ENCODE measurements at regions not wholly inside any gene's neighbourhood (a gene's known extent, or its start where the extent isn't known, plus 50 kb on each side); places are given as distances from the start of the nearest gene placed in this dataset.

- no peaks in the 10 kb centered on the region for H3K27me3 ChIP-seq (ENCODE audit: insufficient read depth, low read length, poor library complexity, severe bottlenecking)
- TF ChIP-seq CTCF (conservative IDR thresholded peaks at IDR 0.05; ENCODE audit: low read length) = no peak
- TF ChIP-seq EZH2phosphoT487 (IDR thresholded peaks at IDR 0.05; ENCODE audit: borderline replicate concordance) = no peak
- no peaks in the 10 kb centered on the region for H3K4me1 ChIP-seq (ENCODE audit: insufficient read depth, low read length, poor library complexity, severe bottlenecking)
Measured at GRCh38 chr4:152211936-152212653, 323.8 kb downstream of the FBXW7 start.

DNA sequence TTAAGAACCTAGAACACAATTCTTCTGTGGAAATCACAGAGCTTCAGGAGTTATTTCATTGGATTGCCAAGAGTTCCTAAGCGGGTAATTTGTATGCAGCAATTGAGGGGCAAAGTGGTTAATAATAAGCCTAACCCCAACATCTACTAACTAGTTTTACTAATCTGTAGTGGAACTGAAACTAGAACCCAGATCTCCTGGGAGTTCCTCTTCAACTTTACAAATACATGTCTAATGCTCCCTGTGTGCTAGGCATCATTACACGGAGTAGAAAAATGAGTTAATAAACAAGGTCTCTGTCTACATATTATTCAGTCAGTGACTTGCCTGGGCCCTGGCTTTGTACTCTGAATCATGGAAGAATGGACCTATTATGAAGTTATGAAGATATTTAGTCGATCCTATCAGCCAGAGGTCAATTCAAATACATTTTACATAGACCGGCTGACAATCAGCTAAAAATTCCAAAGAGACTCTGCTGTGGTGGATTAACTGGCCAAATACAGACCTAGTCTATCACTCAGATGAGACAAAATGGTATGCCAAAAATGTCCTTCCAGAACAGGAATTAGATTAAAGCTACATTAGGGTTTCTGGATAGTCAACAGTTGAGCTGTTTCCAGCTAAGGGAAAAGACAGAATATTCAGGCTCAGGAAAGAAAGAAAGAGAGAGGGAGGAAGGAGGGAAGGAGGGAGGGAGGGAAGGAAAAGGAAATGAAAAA, 326.0 kb downstream of the FBXW7 start:
- Histone ChIP-seq H2AFZ (ENCODE audit: low read length) (no peak overlapping the region), H3K4me2 (ENCODE audit: low read depth, low read length, poor library complexity, severe bottlenecking) (no peak overlapping the region), H3K36me3 (ENCODE audit: insufficient read depth, low read length) (no peaks in the 10 kb centered on the region), H3K27me3 (ENCODE audit: insufficient read depth, low read length, poor library complexity, severe bottlenecking) (no peaks in the 10 kb centered on the region), H3K9ac (ENCODE audit: low read depth, low read length, poor library complexity, severe bottlenecking) (no peak overlapping the region), H3K9me2 (replicated peaks; ENCODE audit: low read depth, low read length) (no peaks in the 10 kb centered on the region), H3K4me1 (ENCODE audit: insufficient read depth, low read length, poor library complexity, severe bottlenecking) (no peaks in the 10 kb centered on the region), H3K9me3 (ENCODE audit: insufficient read depth, low read depth, low read length) (no peaks in the 10 kb centered on the region), H3K79me2 (ENCODE audit: insufficient read depth, low read length) (no peaks in the 10 kb centered on the region), H4K20me1 (ENCODE audit: insufficient read depth, low read length, poor library complexity, severe bottlenecking) (no peaks in the 10 kb centered on the region), H3K4me3 (ENCODE audit: low read length, poor library complexity, severe bottlenecking) (no peak overlapping the region), H3F3A (ENCODE audit: low read depth) (no peaks in the 10 kb centered on the region)
- TF ChIP-seq EZH2phosphoT487 (IDR thresholded peaks at IDR 0.05; ENCODE audit: borderline replicate concordance) = no peak

More at GRCh38 chr4:152211936-152212653, 323.8 kb downstream of the FBXW7 start:
- Histone ChIP-seq H3K79me2 (ENCODE audit: insufficient read depth, low read length) (no peaks in the 10 kb centered on the region), H3K9ac (ENCODE audit: low read depth, low read length, poor library complexity, severe bottlenecking) (no peak overlapping the region), H2AFZ (ENCODE audit: low read length) (no peak overlapping the region), H3K9me3 (ENCODE audit: insufficient read depth, low read depth, low read length) (no peaks in the 10 kb centered on the region), H3F3A (ENCODE audit: low read depth) (no peaks in the 10 kb centered on the region), H3K4me3 (ENCODE audit: low read length, poor library complexity, severe bottlenecking) (no peak overlapping the region), H3K4me2 (ENCODE audit: low read depth, low read length, poor library complexity, severe bottlenecking) (no peak overlapping the region), H3K36me3 (ENCODE audit: insufficient read depth, low read length) (no peaks in the 10 kb centered on the region), H3K9me2 (replicated peaks; ENCODE audit: low read depth, low read length) (no peaks in the 10 kb centered on the region), H4K20me1 (ENCODE audit: insufficient read depth, low read length, poor library complexity, severe bottlenecking) (no peaks in the 10 kb centered on the region)

DNA sequence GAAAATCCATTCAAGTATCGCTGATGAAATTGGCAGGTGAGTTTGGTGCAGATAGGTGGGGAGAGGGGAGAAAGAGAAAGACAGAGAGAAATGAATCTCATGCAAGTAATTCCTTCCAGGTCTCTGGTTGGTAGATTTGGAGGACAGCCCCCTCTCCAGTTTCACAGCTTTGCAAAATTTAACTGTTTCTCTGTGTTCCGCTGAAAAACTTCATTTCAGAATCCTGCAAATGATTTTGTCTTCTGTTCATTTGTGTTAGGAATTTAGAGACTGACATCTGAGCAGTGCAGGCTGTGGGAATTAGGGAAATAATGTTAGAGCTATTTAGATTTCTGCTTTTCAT, 328.5 kb downstream of the FBXW7 start:
- Histone ChIP-seq H3K4me1 (ENCODE audit: insufficient read depth, low read length, poor library complexity, severe bottlenecking) (no peaks in the 10 kb centered on the region), H3K36me3 (ENCODE audit: insufficient read depth, low read length) (no peaks in the 10 kb centered on the region), H3K9me3 (ENCODE audit: insufficient read depth, low read depth, low read length) (no peaks in the 10 kb centered on the region), H3K27me3 (ENCODE audit: insufficient read depth, low read length, poor library complexity, severe bottlenecking) (no peaks in the 10 kb centered on the region), H3K4me3 (ENCODE audit: low read length, poor library complexity, severe bottlenecking) (no peak overlapping the region), H3K79me2 (ENCODE audit: insufficient read depth, low read length) (no peaks in the 10 kb centered on the region), H3K4me2 (ENCODE audit: low read depth, low read length, poor library complexity, severe bottlenecking) (no peak overlapping the region), H2AFZ (ENCODE audit: low read length) (no peak overlapping the region), H3K9ac (ENCODE audit: low read depth, low read length, poor library complexity, severe bottlenecking) (no peak overlapping the region), H4K20me1 (ENCODE audit: insufficient read depth, low read length, poor library complexity, severe bottlenecking) (no peaks in the 10 kb centered on the region), H3F3A (ENCODE audit: low read depth) (no peaks in the 10 kb centered on the region), H3K9me2 (replicated peaks; ENCODE audit: low read depth, low read length) (no peaks in the 10 kb centered on the region)
- TF ChIP-seq CTCF (conservative IDR thresholded peaks at IDR 0.05; ENCODE audit: low read length) = no peak
- TF ChIP-seq EZH2phosphoT487 (IDR thresholded peaks at IDR 0.05; ENCODE audit: borderline replicate concordance) = no peak

All from Loucy (cell line).